HEK293T (cell line): ENCODE measurements at regions not wholly inside any gene's neighbourhood (a gene's known extent, or its start where the extent isn't known, plus 50 kb on each side); places are given as distances from the start of the nearest gene placed in this dataset.
A peak's percentile ranks its signal among the peaks of the same experiment; 100 is the strongest.

Source experiments
- CTCF ChIA-PET: fragments of 350-600 bp; formaldehyde crosslinking; extraction: SDS; loops from one replicate; lab custom pipeline; 2021; ENCODE audit warnings: antibody characterized with exemption, inconsistent platforms; lab: Yijun Ruan, JAX
- POLR2A ChIA-PET: fragments of 350-600 bp; formaldehyde crosslinking; extraction: SDS; loops from one replicate; lab custom pipeline; 2020; ENCODE audit warnings: antibody characterized with exemption, inconsistent platforms; lab: Yijun Ruan, JAX
- DNase-seq: peaks from one replicate; pipeline ENCODE4 v3.0.0; 2012; ENCODE audit warnings: mixed read lengths; ENCODE audit errors: extremely low spot score
- ARNT ChIP-seq: fragments of 450-650 bp; IDR thresholded peaks from 2 replicates; pipeline ENCODE4 v1.6.1; 2017; ENCODE audit warnings: mild to moderate bottlenecking
- BHLHE40 ChIP-seq: fragments of 450-650 bp; IDR thresholded peaks from 2 replicates; pipeline ENCODE4 v1.6.1; 2016; ENCODE audit warnings: mild to moderate bottlenecking, moderate library complexity, borderline replicate concordance
- CTBP1 ChIP-seq: fragments of 450-650 bp; IDR thresholded peaks from 2 replicates; pipeline ENCODE4 v1.6.1; 2016; ENCODE audit warnings: borderline replicate concordance
- ELF4 ChIP-seq: fragments of 450-650 bp; IDR thresholded peaks from 2 replicates; pipeline ENCODE4 v1.6.1; 2017; ENCODE audit warnings: antibody characterized with exemption
- FOXA1 ChIP-seq: fragments of 450-650 bp; IDR thresholded peaks from 2 replicates; pipeline ENCODE4 v1.6.1; 2016; ENCODE audit warnings: mild to moderate bottlenecking
- FOXK2 ChIP-seq: fragments of 450-650 bp; IDR thresholded peaks from 2 replicates; pipeline ENCODE4 v1.6.1; 2016; ENCODE audit warnings: mild to moderate bottlenecking
- FOXM1 ChIP-seq: fragments of 450-650 bp; IDR thresholded peaks from 2 replicates; pipeline ENCODE4 v1.6.1; 2017; ENCODE audit warnings: mild to moderate bottlenecking, borderline replicate concordance
- HDGF ChIP-seq: fragments of 450-650 bp; IDR thresholded peaks from 2 replicates; pipeline ENCODE4 v1.6.1; 2017; ENCODE audit warnings: antibody characterized with exemption, borderline replicate concordance
- L3MBTL2 ChIP-seq: fragments of 450-650 bp; conservative IDR thresholded peaks from 2 replicates; pipeline ENCODE4 v1.6.1; 2016; ENCODE audit warnings: mild to moderate bottlenecking
- LEF1 ChIP-seq: fragments of 450-650 bp; IDR thresholded peaks from 2 replicates; pipeline ENCODE4 v1.6.1; 2017; ENCODE audit warnings: mild to moderate bottlenecking, borderline replicate concordance
- NFRKB ChIP-seq: fragments of 450-650 bp; IDR thresholded peaks from 2 replicates; pipeline ENCODE4 v1.6.1; 2016; ENCODE audit warnings: mild to moderate bottlenecking, moderate library complexity
- PKNOX1 ChIP-seq: fragments of 450-650 bp; IDR thresholded peaks from 2 replicates; pipeline ENCODE4 v1.6.1; 2016
- SP1 ChIP-seq: fragments of 450-650 bp; IDR thresholded peaks from 2 replicates; pipeline ENCODE4 v1.6.1; 2017
- SUZ12 ChIP-seq: fragments of 450-650 bp; IDR thresholded peaks from 2 replicates; pipeline ENCODE4 v1.6.1; 2016; ENCODE audit warnings: mild to moderate bottlenecking
- TARDBP ChIP-seq: fragments of 450-650 bp; IDR thresholded peaks from 2 replicates; pipeline ENCODE4 v1.6.1; 2016
- ZNF384 ChIP-seq: fragments of 450-650 bp; IDR thresholded peaks from 2 replicates; pipeline ENCODE4 v1.6.1; 2016

GRCh38 chr1:83763361-83764095 is 235.4 kb downstream of the TTLL7 start:
- POLR2A ChIA-PET: no interaction called here

GRCh38 chr1:83762416-83762815 is 236.5 kb downstream of the TTLL7 start:
- no peak for TF ChIP-seq ELF4
- no peak for TF ChIP-seq LEF1
- no peak for TF ChIP-seq ZNF384
- no peak for TF ChIP-seq SP1
- no peak for TF ChIP-seq FOXM1
- no peak for TF ChIP-seq PKNOX1
- TF ChIP-seq FOXK2: no peak
- TF ChIP-seq HDGF: no peak
- TF ChIP-seq FOXA1: no peak
- no peak for TF ChIP-seq L3MBTL2
- no peak for TF ChIP-seq BHLHE40
- no peak for TF ChIP-seq CTBP1
- TF ChIP-seq SUZ12: no peak
- no peak for TF ChIP-seq NFRKB
- TF ChIP-seq ARNT: no peak
- TF ChIP-seq TARDBP: no peak
- CTCF ChIA-PET: no interaction called here
- POLR2A ChIA-PET: no interaction called here
- DNase-seq: no peak

More at GRCh38 chr1:83763361-83764095, 235.4 kb downstream of the TTLL7 start:
- CTCF ChIA-PET: interaction anchor here (0.7 kb wide), 1 partner anchor 97 kb away, joined by 5 read pairs; no protein-coding TSS in a partner anchor
- TF ChIP-seq ARNT: no peak
- peak; percentile 83 for TF ChIP-seq PKNOX1
- DNase-seq: no peak

GRCh38 chr1:83762039-83762365 is 236.9 kb downstream of the TTLL7 start:
- POLR2A ChIA-PET: no interaction called here
- DNase-seq: no peak
- TF ChIP-seq CTBP1 (no peak), FOXM1 (no peak), L3MBTL2 (no peak), SP1 (no peak), PKNOX1 (no peak), TARDBP (no peak), BHLHE40 (no peak), HDGF (no peak), ELF4 (no peak), FOXA1 (no peak), FOXK2 (no peak), ARNT (no peak), NFRKB (no peak), ZNF384 (no peak), SUZ12 (no peak), LEF1 (no peak)
- CTCF ChIA-PET: no interaction called here

GRCh38 chr1:83761167-83762038 is 237.5 kb downstream of the TTLL7 start:
- POLR2A ChIA-PET: interaction anchor here (0.9 kb wide), 1 partner anchor 11 kb away, joined by 3 read pairs; no protein-coding TSS in a partner anchor
- TF ChIP-seq SUZ12 (no peak), PKNOX1 (no peak), TARDBP (no peak), ARNT (no peak), ZNF384 (no peak), CTBP1 (no peak), BHLHE40 (no peak), FOXM1 (no peak), NFRKB (no peak), FOXK2 (no peak), SP1 (no peak), FOXA1 (no peak), HDGF (no peak), ELF4 (no peak), LEF1 (no peak), L3MBTL2 (no peak)
- CTCF ChIA-PET: interaction anchor here (0.7 to 1.1 kb wide), 2 partner anchors 8 to 1638 kb away, joined by 3 to 4 read pairs; no protein-coding TSS in a partner anchor
- DNase-seq: no peak
